Gastroesophageal sphincter (tissue), 3 donors: ENCODE measurements at regions not wholly inside any gene's neighbourhood (a gene's known extent, or its start where the extent isn't known, plus 50 kb on each side); places are given as distances from the start of the nearest gene placed in this dataset.

Experiments used
- EP300 ChIP-seq: sonication (generic); formaldehyde crosslinking; IDR thresholded peaks from one replicate; pipeline ENCODE4 v1.6.1; 2017; ENCODE audit warnings: antibody characterized with exemption, mild to moderate bottlenecking
- POLR2A ChIP-seq, 2 donors: fragments of 450-650 bp; IDR thresholded peaks; one replicate each; pipeline ENCODE4 v1.6.1; 2017; ENCODE audit warnings: antibody characterized with exemption in 2 of 2, mild to moderate bottlenecking in 2 of 2, moderate library complexity in 1 of 2
- POLR2AphosphoS5 ChIP-seq: sonication (generic); formaldehyde crosslinking; IDR thresholded peaks from one replicate; pipeline ENCODE4 v1.6.1; 2017; ENCODE audit warnings: antibody characterized with exemption
- TF ChIP-seq, protein P1 (sequence below), 4 experiments: fragments of 200-600 bp in 2 of 4; fragments of 450-650 bp in 2 of 4; sonication (generic) in 1 of 4; IDR thresholded peaks; one replicate each; pipeline ENCODE4 v1.5.1; 2017 to 2019; ENCODE audit warnings: antibody characterized with exemption in 4 of 4, mild to moderate bottlenecking in 2 of 4, moderate library complexity in 2 of 4

- TF ChIP-seq, protein P1, sequence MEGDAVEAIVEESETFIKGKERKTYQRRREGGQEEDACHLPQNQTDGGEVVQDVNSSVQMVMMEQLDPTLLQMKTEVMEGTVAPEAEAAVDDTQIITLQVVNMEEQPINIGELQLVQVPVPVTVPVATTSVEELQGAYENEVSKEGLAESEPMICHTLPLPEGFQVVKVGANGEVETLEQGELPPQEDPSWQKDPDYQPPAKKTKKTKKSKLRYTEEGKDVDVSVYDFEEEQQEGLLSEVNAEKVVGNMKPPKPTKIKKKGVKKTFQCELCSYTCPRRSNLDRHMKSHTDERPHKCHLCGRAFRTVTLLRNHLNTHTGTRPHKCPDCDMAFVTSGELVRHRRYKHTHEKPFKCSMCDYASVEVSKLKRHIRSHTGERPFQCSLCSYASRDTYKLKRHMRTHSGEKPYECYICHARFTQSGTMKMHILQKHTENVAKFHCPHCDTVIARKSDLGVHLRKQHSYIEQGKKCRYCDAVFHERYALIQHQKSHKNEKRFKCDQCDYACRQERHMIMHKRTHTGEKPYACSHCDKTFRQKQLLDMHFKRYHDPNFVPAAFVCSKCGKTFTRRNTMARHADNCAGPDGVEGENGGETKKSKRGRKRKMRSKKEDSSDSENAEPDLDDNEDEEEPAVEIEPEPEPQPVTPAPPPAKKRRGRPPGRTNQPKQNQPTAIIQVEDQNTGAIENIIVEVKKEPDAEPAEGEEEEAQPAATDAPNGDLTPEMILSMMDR (IDR thresholded peaks at IDR 0.05), result no peak
- TF ChIP-seq POLR2A (IDR thresholded peaks at IDR 0.05), result no peak
- TF ChIP-seq POLR2AphosphoS5, result no peak
- no peak for TF ChIP-seq EP300
These were observed 73.5 kb upstream of the PDSS1 start for GRCh38 chr10:26624006-26624405.
